ENCODE measurements at regions not wholly inside any gene's neighbourhood (a gene's known extent, or its start where the extent isn't known, plus 50 kb on each side); places are given as distances from the start of the nearest gene placed in this dataset.

DNA sequence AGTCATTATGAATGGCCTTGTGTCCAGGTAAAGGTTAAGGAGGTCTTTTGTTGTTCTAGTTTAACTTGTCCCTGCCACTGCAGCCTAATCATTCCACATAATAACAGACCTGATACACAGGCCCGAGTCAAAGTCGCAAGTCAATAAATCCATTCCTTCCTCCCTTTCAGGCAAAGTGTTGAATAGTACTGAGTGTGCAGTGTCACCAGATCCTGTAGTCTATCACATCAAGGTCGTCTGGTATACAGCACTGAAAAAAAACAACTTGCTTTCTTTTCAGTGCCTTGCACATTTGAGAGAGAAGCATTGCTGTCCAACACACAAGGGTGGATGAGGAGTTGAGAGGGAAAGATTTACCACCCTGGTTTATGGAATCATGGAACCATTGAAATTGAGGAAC, 606.2 kb downstream of the BCL11A start:
- H3K4me2 ChIP-seq (ENCODE audit: insufficient read depth in 1 of 2, low read depth in 2 of 2, low read length in 2 of 2) = no peak overlapping the region
- H2BK5ac ChIP-seq (ENCODE audit: low read depth, low read length) = no peak overlapping the region
- H2AK5ac ChIP-seq (ENCODE audit: low read depth, low read length) = no peak overlapping the region
- no peak overlapping the region for H2AFZ ChIP-seq (ENCODE audit: low read length)
- H3K56ac ChIP-seq (replicated peaks; ENCODE audit: insufficient read length, low read depth, low read length) = no peak overlapping the region
- no peak overlapping the region for H3K14ac ChIP-seq (ENCODE audit: insufficient read length)
- no peak overlapping the region for H2BK20ac ChIP-seq (ENCODE audit: low read length)
- DNase-seq (ENCODE audit: low read depth in 1 of 2, low spot score in 2 of 2) (no peak), FAIRE-seq (no peak)
- no peak overlapping the region for H4K91ac ChIP-seq (replicated peaks; ENCODE audit: insufficient read length, low read length)
- no peaks in the 10 kb centered on the region for H3K36me3 ChIP-seq (ENCODE audit: control insufficient read depth in 2 of 4, insufficient read depth in 4 of 4, low read length in 3 of 4)
- 82% methylated on average over 3 of the region's 3 CpGs; no CpG with 5 or more reads in 1 of the 2 experiments for WGBS, 2 experiments (ENCODE audit: extremely low coverage in 1 of 2, insufficient coverage in 1 of 2, insufficient read length in 1 of 2, insufficient replicate concordance in 2 of 2, low coverage in 1 of 2, low lambda C conversion rate in 2 of 2, missing lambda C conversion rate in 1 of 2)
- no peak overlapping the region for H3K4me3 ChIP-seq (ENCODE audit: extremely low read depth in 1 of 4, insufficient read depth in 2 of 4, low read depth in 3 of 4, low read length in 4 of 4)
- no peak overlapping the region for H3K9ac ChIP-seq (replicated peaks in 1 of 4; ENCODE audit: extremely low read depth in 1 of 4, low read depth in 3 of 4, low read length in 3 of 4)
- no peak overlapping the region for H4K5ac ChIP-seq (ENCODE audit: insufficient read length, low read depth, low read length)
- POLR2A ChIA-PET (ENCODE audit: partially characterized antibody) = no interaction called here
- H3K79me1 ChIP-seq (ENCODE audit: low read depth, low read length) = no peaks in the 10 kb centered on the region
- no peaks in the 10 kb centered on the region for H3K9me3 ChIP-seq (ENCODE audit: insufficient read depth in 2 of 2, low read depth in 1 of 2, low read length in 1 of 2)
- CTCF ChIA-PET (ENCODE audit: partially characterized antibody) = interaction anchor here (1.1 kb wide), 1 partner anchor 60 kb away, joined by 4 read pairs; no protein-coding TSS in a partner anchor
- no peak overlapping the region for H2BK12ac ChIP-seq (ENCODE audit: low read depth, low read length)
- no peaks in the 10 kb centered on the region for H3K4me1 ChIP-seq (replicated peaks in 1 of 4; ENCODE audit: control insufficient read depth in 3 of 4, insufficient read depth in 4 of 4, low read length in 3 of 4)
- H3K23ac ChIP-seq (ENCODE audit: insufficient read length) = no peak overlapping the region
- TF ChIP-seq, protein P1, sequence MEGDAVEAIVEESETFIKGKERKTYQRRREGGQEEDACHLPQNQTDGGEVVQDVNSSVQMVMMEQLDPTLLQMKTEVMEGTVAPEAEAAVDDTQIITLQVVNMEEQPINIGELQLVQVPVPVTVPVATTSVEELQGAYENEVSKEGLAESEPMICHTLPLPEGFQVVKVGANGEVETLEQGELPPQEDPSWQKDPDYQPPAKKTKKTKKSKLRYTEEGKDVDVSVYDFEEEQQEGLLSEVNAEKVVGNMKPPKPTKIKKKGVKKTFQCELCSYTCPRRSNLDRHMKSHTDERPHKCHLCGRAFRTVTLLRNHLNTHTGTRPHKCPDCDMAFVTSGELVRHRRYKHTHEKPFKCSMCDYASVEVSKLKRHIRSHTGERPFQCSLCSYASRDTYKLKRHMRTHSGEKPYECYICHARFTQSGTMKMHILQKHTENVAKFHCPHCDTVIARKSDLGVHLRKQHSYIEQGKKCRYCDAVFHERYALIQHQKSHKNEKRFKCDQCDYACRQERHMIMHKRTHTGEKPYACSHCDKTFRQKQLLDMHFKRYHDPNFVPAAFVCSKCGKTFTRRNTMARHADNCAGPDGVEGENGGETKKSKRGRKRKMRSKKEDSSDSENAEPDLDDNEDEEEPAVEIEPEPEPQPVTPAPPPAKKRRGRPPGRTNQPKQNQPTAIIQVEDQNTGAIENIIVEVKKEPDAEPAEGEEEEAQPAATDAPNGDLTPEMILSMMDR (IDR thresholded peaks at IDR 0.05; ENCODE audit: control extremely low read depth in 1 of 3, insufficient read depth in 1 of 3, low read depth in 1 of 3, low read length in 3 of 3) = no peak
- TF ChIP-seq NANOG (IDR thresholded peaks at IDR 0.05; ENCODE audit: insufficient read depth, low read depth, low read length, poor library complexity, severe bottlenecking) (no peak), POLR2A (IDR thresholded peaks at IDR 0.05; ENCODE audit: control extremely low read depth in 1 of 2, low read depth in 2 of 2, low read length in 2 of 2) (no peak), TAF7 (optimal IDR thresholded peaks at IDR 0.05; ENCODE audit: borderline replicate concordance, low read depth, low read length) (no peak), BCL11A (IDR thresholded peaks at IDR 0.05; ENCODE audit: low read depth in 2 of 2, low read length in 2 of 2) (no peak), YY1 (IDR thresholded peaks at IDR 0.05; ENCODE audit: low read depth, low read length) (no peak), SIN3A (conservative IDR thresholded peaks at IDR 0.05 in 1 of 2, IDR thresholded peaks at IDR 0.05 in 1 of 2; ENCODE audit: low read depth in 1 of 2, low read length in 2 of 2) (no peak), RBBP5 (IDR thresholded peaks at IDR 0.05; ENCODE audit: borderline replicate concordance, low read depth, low read length) (no peak), NRF1 (IDR thresholded peaks at IDR 0.05; ENCODE audit: low read depth, low read length) (no peak)
- TF ChIP-seq, protein P2, sequence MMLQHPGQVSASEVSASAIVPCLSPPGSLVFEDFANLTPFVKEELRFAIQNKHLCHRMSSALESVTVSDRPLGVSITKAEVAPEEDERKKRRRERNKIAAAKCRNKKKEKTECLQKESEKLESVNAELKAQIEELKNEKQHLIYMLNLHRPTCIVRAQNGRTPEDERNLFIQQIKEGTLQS (IDR thresholded peaks at IDR 0.05; ENCODE audit: insufficient read depth, low read depth, low read length) = no peak
- no peak overlapping the region for H2BK15ac ChIP-seq (ENCODE audit: low read length)
- H3K18ac ChIP-seq (ENCODE audit: extremely low read depth, low read length) = no peak overlapping the region
- H4K20me1 ChIP-seq (replicated peaks in 1 of 2; ENCODE audit: control insufficient read depth in 1 of 2, insufficient read depth in 2 of 2, low read length in 2 of 2) = no peaks in the 10 kb centered on the region
- no peak overlapping the region for H2BK120ac ChIP-seq (replicated peaks; ENCODE audit: low read depth, low read length)
- peaks cover 2% of the 10 kb centered on the region; the same call in 1 of the 2 replicates for H3K23me2 ChIP-seq (ENCODE audit: low read depth, low read length)
- no peaks in the 10 kb centered on the region for H3K79me2 ChIP-seq (ENCODE audit: control insufficient read depth in 1 of 2, insufficient read depth in 2 of 2, low read length in 2 of 2)
- no peaks in the 10 kb centered on the region for H3K27me3 ChIP-seq (replicated peaks in 1 of 4; ENCODE audit: control insufficient read depth in 3 of 4, extremely low read depth in 1 of 4, insufficient read depth in 3 of 4, low read length in 3 of 4)
- H3K27ac ChIP-seq (ENCODE audit: low read depth, low read length) = no peak overlapping the region
- H3K4ac ChIP-seq (replicated peaks; ENCODE audit: insufficient read length, low read depth, low read length) = no peak overlapping the region
- no peak overlapping the region for H4K8ac ChIP-seq (ENCODE audit: extremely low read depth, insufficient read depth, low read length)
